ENCODE measurements at regions not wholly inside any gene's neighbourhood (a gene's known extent, or its start where the extent isn't known, plus 50 kb on each side); places are given as distances from the start of the nearest gene placed in this dataset.

- FAIRE-seq, result no peak
- no peaks in the 10 kb centered on the region for H3K36me3 ChIP-seq (ENCODE audit: control insufficient read depth in 2 of 3, insufficient read depth in 3 of 3, low read length in 3 of 3)
- no peak overlapping the region for H3K27ac ChIP-seq (ENCODE audit: low read depth in 2 of 2, low read length in 2 of 2)
- no peak for DNase-seq
- no peaks in the 10 kb centered on the region for H3K4me1 ChIP-seq (ENCODE audit: control insufficient read depth in 2 of 3, insufficient read depth in 2 of 3, low read depth in 1 of 3, low read length in 3 of 3)
- H3K9me3 ChIP-seq (ENCODE audit: control insufficient read depth in 2 of 3, insufficient read depth in 1 of 3, low read length in 3 of 3), result no peaks in the 10 kb centered on the region
- H3K9ac ChIP-seq (ENCODE audit: low read length in 3 of 3), result no peak overlapping the region
- no peak for TF ChIP-seq CTCF (IDR thresholded peaks at IDR 0.05; ENCODE audit: borderline replicate concordance, extremely low read depth, insufficient read depth)
- intact Hi-C loops (cut with DNase I), result no loop called here
- H3K4me3 ChIP-seq (ENCODE audit: low read length in 3 of 3), result no peak overlapping the region
- no peaks in the 10 kb centered on the region for H3K27me3 ChIP-seq (ENCODE audit: control insufficient read depth, insufficient read depth, low read length)
Observed at GRCh38 chrY:7263773-7264172, 352.2 kb upstream of the AMELY start.

GRCh38 chrY:7262531-7262930, 351.0 kb upstream of the AMELY start:
- Histone ChIP-seq H3K27me3 (ENCODE audit: control insufficient read depth, insufficient read depth, low read length) (no peaks in the 10 kb centered on the region), H3K27ac (ENCODE audit: low read depth in 2 of 2, low read length in 2 of 2) (no peak overlapping the region), H3K9me3 (ENCODE audit: control insufficient read depth in 2 of 3, insufficient read depth in 1 of 3, low read length in 3 of 3) (no peaks in the 10 kb centered on the region), H3K4me3 (ENCODE audit: low read length in 3 of 3) (no peak overlapping the region), H3K9ac (ENCODE audit: low read length in 3 of 3) (no peak overlapping the region), H3K36me3 (ENCODE audit: control insufficient read depth in 2 of 3, insufficient read depth in 3 of 3, low read length in 3 of 3) (no peaks in the 10 kb centered on the region), H3K4me1 (ENCODE audit: control insufficient read depth in 2 of 3, insufficient read depth in 2 of 3, low read depth in 1 of 3, low read length in 3 of 3) (no peaks in the 10 kb centered on the region)
- no peak for FAIRE-seq
- intact Hi-C loops (cut with DNase I), result no loop called here
- no peak for TF ChIP-seq CTCF (IDR thresholded peaks at IDR 0.05; ENCODE audit: borderline replicate concordance, extremely low read depth, insufficient read depth)
- DNase-seq, result no peak

- FAIRE-seq, result no peak
- Histone ChIP-seq H3K27ac (ENCODE audit: low read depth in 2 of 2, low read length in 2 of 2) (no peak overlapping the region), H3K4me3 (ENCODE audit: low read length in 3 of 3) (no peak overlapping the region), H3K4me1 (ENCODE audit: control insufficient read depth in 2 of 3, insufficient read depth in 2 of 3, low read depth in 1 of 3, low read length in 3 of 3) (no peaks in the 10 kb centered on the region), H3K27me3 (ENCODE audit: control insufficient read depth, insufficient read depth, low read length) (no peaks in the 10 kb centered on the region), H3K36me3 (ENCODE audit: control insufficient read depth in 2 of 3, insufficient read depth in 3 of 3, low read length in 3 of 3) (no peaks in the 10 kb centered on the region), H3K9ac (ENCODE audit: low read length in 3 of 3) (no peak overlapping the region), H3K9me3 (ENCODE audit: control insufficient read depth in 2 of 3, insufficient read depth in 1 of 3, low read length in 3 of 3) (no peaks in the 10 kb centered on the region)
- intact Hi-C loops (cut with DNase I), result no loop called here
- DNase-seq, result no peak
- TF ChIP-seq CTCF (IDR thresholded peaks at IDR 0.05; ENCODE audit: borderline replicate concordance, extremely low read depth, insufficient read depth), result no peak
Observed at GRCh38 chrY:7261254-7261653, 349.7 kb upstream of the AMELY start.

- Histone ChIP-seq H3K9me3 (ENCODE audit: control insufficient read depth in 2 of 3, insufficient read depth in 1 of 3, low read length in 3 of 3) (no peaks in the 10 kb centered on the region), H3K4me1 (ENCODE audit: control insufficient read depth in 2 of 3, insufficient read depth in 2 of 3, low read depth in 1 of 3, low read length in 3 of 3) (no peaks in the 10 kb centered on the region), H3K36me3 (ENCODE audit: control insufficient read depth in 2 of 3, insufficient read depth in 3 of 3, low read length in 3 of 3) (no peaks in the 10 kb centered on the region), H3K27ac (ENCODE audit: low read depth in 2 of 2, low read length in 2 of 2) (no peak overlapping the region), H3K9ac (ENCODE audit: low read length in 3 of 3) (no peak overlapping the region), H3K27me3 (ENCODE audit: control insufficient read depth, insufficient read depth, low read length) (no peaks in the 10 kb centered on the region), H3K4me3 (ENCODE audit: low read length in 3 of 3) (no peak overlapping the region)
- DNase-seq (no peak), FAIRE-seq (no peak)
- no peak for TF ChIP-seq CTCF (IDR thresholded peaks at IDR 0.05; ENCODE audit: borderline replicate concordance, extremely low read depth, insufficient read depth)
- intact Hi-C loops (cut with DNase I), result no loop called here
Observed at GRCh38 chrY:7240101-7240500, 328.5 kb upstream of the AMELY start.

Measured in kidney (tissue), 13 donors.